ENCODE measurements at regions not wholly inside any gene's neighbourhood (a gene's known extent, or its start where the extent isn't known, plus 50 kb on each side); places are given as distances from the start of the nearest gene placed in this dataset.

GRCh38 chr15:36136049-36136448 is 443.4 kb upstream of the CDIN1 start:
- TF ChIP-seq CTCF (IDR thresholded peaks at IDR 0.05) (no peak), POLR2A (IDR thresholded peaks at IDR 0.05) (no peak), EP300 (IDR thresholded peaks at IDR 0.05) (no peak), POLR2AphosphoS5 (IDR thresholded peaks at IDR 0.05) (no peak)

Data from gastroesophageal sphincter (tissue), 3 donors.